Fibroblast of lung (primary cell): ENCODE measurements at regions not wholly inside any gene's neighbourhood (a gene's known extent, or its start where the extent isn't known, plus 50 kb on each side); places are given as distances from the start of the nearest gene placed in this dataset.

ENCODE experiments used
- DNase-seq, 2 donors: peaks; one replicate each; pipeline versions ENCODE4 v3.0.0 to v3.0.0-alpha.2; 2010; ENCODE audit warnings: low read depth in 2 of 2
- H2AFZ ChIP-seq: 2 replicates; pipeline ENCODE4 v1.5.1; 2012; ENCODE audit warnings: low read length, control low read depth, inconsistent platforms
- H3K27ac ChIP-seq: 2 replicates; pipeline ENCODE4 v1.5.1; 2011; ENCODE audit warnings: low read length, control low read depth; ENCODE audit not compliant: insufficient read depth
- H3K27me3 ChIP-seq: 2 replicates; pipeline ENCODE4 v1.5.1; 2011; ENCODE audit warnings: mild to moderate bottlenecking, low read length; ENCODE audit not compliant: control insufficient read depth, insufficient read depth
- H3K36me3 ChIP-seq: 2 replicates; pipeline ENCODE4 v1.5.1; 2011; ENCODE audit warnings: low read length; ENCODE audit not compliant: control insufficient read depth, insufficient read depth
- H3K4me1 ChIP-seq: 2 replicates; pipeline ENCODE4 v1.5.1; 2011; ENCODE audit warnings: low read length; ENCODE audit not compliant: control insufficient read depth, insufficient read depth; ENCODE audit errors: extremely low read depth
- H3K4me2 ChIP-seq: 2 replicates; pipeline ENCODE4 v1.5.1; 2011; ENCODE audit warnings: low read length, control low read depth; ENCODE audit not compliant: insufficient read depth; ENCODE audit errors: extremely low read depth
- H3K4me3 ChIP-seq, 4 experiments: fragments of 200-600 bp in 1 of 4; sonication (generic) in 1 of 4; replicated peaks in 1 of 4; 2 replicates each; pipeline ENCODE4 v1.5.1; 2011 to 2016; ENCODE audit warnings: low read length in 4 of 4, low read depth in 3 of 4, mild to moderate bottlenecking in 3 of 4, control low read depth in 2 of 4, inconsistent platforms in 1 of 4, mixed read lengths in 1 of 4; ENCODE audit not compliant: insufficient read depth in 1 of 4; ENCODE audit errors: control extremely low read depth in 1 of 4
- H3K79me2 ChIP-seq: 2 replicates; pipeline ENCODE4 v1.5.1; 2012; ENCODE audit warnings: mild to moderate bottlenecking, low read length, inconsistent platforms; ENCODE audit not compliant: control insufficient read depth, insufficient read depth
- H3K9ac ChIP-seq: 2 replicates; pipeline ENCODE4 v1.5.1; 2011; ENCODE audit warnings: mild to moderate bottlenecking, low read length, control low read depth; ENCODE audit not compliant: insufficient read depth
- H3K9me3 ChIP-seq: 2 replicates; pipeline ENCODE4 v1.5.1; 2012; ENCODE audit warnings: low read depth, low read length; ENCODE audit not compliant: control insufficient read depth, insufficient read depth
- H4K20me1 ChIP-seq: 2 replicates; pipeline ENCODE4 v1.5.1; 2011; ENCODE audit warnings: low read length; ENCODE audit not compliant: control insufficient read depth, insufficient read depth; ENCODE audit errors: extremely low read depth
- CTCF ChIP-seq, 2 donors: IDR thresholded peaks in 1 of 2; conservative IDR thresholded peaks in 1 of 2; 1 replicate in 1 of 2; 2 replicates in 1 of 2; pipeline ENCODE4 v1.5.1; 2011 to 2012; ENCODE audit warnings: low read length in 2 of 2, control low read depth in 1 of 2, inconsistent platforms in 1 of 2, low read depth in 1 of 2, mild to moderate bottlenecking in 1 of 2
- EZH2 ChIP-seq: IDR thresholded peaks from 2 replicates; pipeline ENCODE4 v1.5.1; 2012; ENCODE audit warnings: low read length, control low read depth, mild to moderate bottlenecking; ENCODE audit errors: missing control alignments

- Histone ChIP-seq H2AFZ (no peak overlapping the region), H3K27me3 (no peaks in the 10 kb centered on the region), H3K27ac (no peak overlapping the region), H3K4me3 (no peak overlapping the region), H3K4me1 (no peaks in the 10 kb centered on the region), H3K9ac (no peak overlapping the region), H4K20me1 (no peaks in the 10 kb centered on the region), H3K9me3 (no peaks in the 10 kb centered on the region), H3K4me2 (no peak overlapping the region), H3K36me3 (no peaks in the 10 kb centered on the region), H3K79me2 (no peaks in the 10 kb centered on the region)
- no peak for TF ChIP-seq EZH2
- no peak for TF ChIP-seq CTCF (conservative IDR thresholded peaks at IDR 0.05 in 1 of 2, IDR thresholded peaks at IDR 0.05 in 1 of 2; ENCODE audit: low read depth in 1 of 2, low read length in 2 of 2)
- no peak for DNase-seq
These were observed 62.0 kb downstream of the CAVIN4 start for GRCh38 chr9:100639854-100640253.

GRCh38 chr9:100640447-100641050 is 62.7 kb downstream of the CAVIN4 start:
- no peak for DNase-seq
- no peak overlapping the region for H3K27ac ChIP-seq
- no peaks in the 10 kb centered on the region for H3K27me3 ChIP-seq
- H2AFZ ChIP-seq = no peak overlapping the region
- no peaks in the 10 kb centered on the region for H3K9me3 ChIP-seq
- no peaks in the 10 kb centered on the region for H3K36me3 ChIP-seq
- no peak overlapping the region for H3K4me3 ChIP-seq
- TF ChIP-seq EZH2 = no peak
- H4K20me1 ChIP-seq = no peaks in the 10 kb centered on the region
- H3K9ac ChIP-seq = no peak overlapping the region
- no peaks in the 10 kb centered on the region for H3K4me1 ChIP-seq
- no peaks in the 10 kb centered on the region for H3K79me2 ChIP-seq
- no peak overlapping the region for H3K4me2 ChIP-seq

- H4K20me1 ChIP-seq = no peaks in the 10 kb centered on the region
- TF ChIP-seq CTCF (conservative IDR thresholded peaks at IDR 0.05 in 1 of 2, IDR thresholded peaks at IDR 0.05 in 1 of 2; ENCODE audit: low read depth in 1 of 2, low read length in 2 of 2) (no peak), EZH2 (no peak)
- no peaks in the 10 kb centered on the region for H3K27me3 ChIP-seq
- H3K4me1 ChIP-seq = no peaks in the 10 kb centered on the region
- H3K9ac ChIP-seq = no peak overlapping the region
- no peaks in the 10 kb centered on the region for H3K9me3 ChIP-seq
- H3K79me2 ChIP-seq = no peaks in the 10 kb centered on the region
- H3K4me2 ChIP-seq = no peak overlapping the region
- no peak overlapping the region for H2AFZ ChIP-seq
- H3K27ac ChIP-seq = no peak overlapping the region
- DNase-seq = no peak
- no peak overlapping the region for H3K4me3 ChIP-seq
- H3K36me3 ChIP-seq = no peaks in the 10 kb centered on the region
These were observed 63.3 kb downstream of the CAVIN4 start for GRCh38 chr9:100641166-100641565.
